T-helper 1 cell (primary cell): ENCODE measurements at regions not wholly inside any gene's neighbourhood (a gene's known extent, or its start where the extent isn't known, plus 50 kb on each side); places are given as distances from the start of the nearest gene placed in this dataset.

ENCODE experiments used
- DNase-seq, 5 donors: peaks; one replicate each; pipeline ENCODE4 v3.0.0-alpha.2; 2012 to 2020

DNA sequence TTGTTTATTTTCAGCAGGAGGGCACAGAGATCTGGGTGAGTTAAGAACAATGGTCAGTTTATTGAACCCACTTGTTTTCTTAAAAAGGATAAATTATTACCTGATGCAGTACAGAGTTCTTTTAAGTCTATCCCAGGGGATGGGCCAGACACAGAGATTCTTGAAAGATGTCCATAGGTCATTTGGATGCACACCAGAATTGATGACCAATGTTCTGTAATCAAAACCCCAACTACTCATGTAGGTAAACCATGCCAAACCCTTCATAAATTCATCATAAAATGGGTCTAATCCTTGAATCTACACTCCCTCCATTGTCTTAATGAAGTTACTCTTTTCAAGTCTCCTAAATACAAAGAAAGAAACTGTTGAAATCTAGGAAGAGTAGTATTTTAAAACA, 273.0 kb upstream of the COL8A1 start:
- DNase-seq = no peak

DNA sequence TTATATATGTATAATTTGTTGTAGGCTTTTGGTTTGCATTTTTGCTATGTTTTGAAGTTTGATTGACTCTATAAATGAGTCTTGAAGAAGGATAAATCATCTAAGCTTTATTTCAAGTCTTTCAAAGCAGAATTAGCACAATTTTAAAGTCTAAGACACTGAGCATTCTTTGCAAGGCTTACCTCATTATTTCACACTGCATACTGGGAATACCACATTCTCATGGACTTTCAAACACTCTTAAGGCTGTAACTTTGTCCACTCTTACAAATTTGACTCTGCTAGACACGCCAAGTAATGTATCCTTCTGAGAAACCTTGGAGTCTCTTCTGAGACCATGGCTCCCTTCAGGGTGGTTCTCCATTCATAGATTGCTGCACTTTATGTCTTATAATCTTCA, 281.3 kb upstream of the COL8A1 start:
- DNase-seq = no peak

DNA sequence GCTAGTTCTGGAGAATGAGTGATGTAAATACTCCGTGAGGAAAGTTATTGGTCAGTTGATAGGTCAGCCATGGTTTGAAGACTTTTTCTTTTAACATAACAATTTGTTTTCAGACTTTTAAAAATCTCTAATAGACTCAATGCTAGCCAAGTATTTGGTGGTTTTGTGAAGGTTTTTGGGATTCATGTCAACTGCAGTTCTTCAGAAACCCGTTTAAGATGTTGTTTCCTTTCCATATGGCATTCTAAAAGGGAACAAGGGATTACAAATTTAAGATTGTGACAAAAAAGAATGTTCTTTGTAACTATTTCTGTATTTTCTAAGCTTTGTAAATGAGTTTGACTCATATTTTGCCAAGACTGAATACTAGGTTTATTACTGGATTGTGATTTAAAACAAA, 281.7 kb upstream of the COL8A1 start:
- no peak for DNase-seq

DNA sequence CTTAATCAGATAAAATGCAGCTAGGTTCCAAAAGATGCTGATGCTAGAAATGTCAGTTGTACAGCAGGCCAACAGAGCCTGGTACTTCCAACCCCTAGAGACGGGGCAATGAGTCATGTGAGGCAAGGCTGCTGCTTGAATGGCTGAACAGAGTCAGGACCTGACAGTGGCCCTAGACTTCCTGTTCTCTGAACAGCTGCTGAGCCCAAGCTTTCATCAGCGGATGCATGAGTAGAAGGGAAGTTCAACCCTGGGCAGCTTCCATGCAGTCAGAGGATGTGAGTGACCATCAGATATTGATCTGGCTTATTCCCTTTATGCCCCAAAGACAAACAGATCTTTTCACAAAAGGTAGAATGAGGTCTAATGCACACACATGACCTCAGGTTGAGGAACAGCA, 282.9 kb upstream of the COL8A1 start:
- DNase-seq = no peak

DNA sequence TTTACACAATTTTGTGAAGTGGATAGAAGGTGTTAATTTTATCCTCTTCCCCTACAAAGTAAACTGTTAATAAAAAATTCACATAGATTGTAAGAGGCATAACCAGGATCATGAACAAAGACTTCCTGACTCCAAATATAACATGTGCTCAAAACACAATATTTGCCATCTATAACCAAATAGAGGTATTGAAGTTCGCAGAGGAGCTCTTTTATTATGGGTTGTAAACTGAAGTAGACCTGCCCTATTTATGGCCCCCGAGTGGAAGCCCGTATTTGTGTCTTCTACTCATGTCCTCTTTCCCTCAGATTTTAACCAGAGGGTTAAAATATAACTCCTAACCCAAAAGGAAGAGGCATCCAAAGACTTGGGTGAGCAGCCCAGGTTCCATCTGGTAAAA, 285.6 kb upstream of the COL8A1 start:
- DNase-seq = no peak

DNA sequence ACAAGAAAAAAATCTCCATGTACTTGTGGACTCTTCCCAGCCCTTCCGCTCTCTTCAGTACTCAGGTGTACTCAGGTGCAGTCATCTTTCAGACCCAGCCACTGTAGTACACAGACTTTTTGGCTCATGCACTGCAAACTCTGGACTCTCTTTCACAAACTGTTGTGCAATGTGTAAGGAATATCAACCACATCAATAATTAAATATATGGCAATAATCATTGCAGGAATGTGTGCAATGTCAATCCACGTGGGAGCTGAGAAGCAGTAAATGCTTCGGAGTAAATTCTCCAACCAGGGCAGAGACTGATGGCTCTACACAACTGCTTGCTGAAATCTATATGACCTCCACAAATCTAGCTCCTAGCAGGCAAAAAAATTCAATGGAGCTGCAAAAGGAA, 287.3 kb upstream of the COL8A1 start:
- DNase-seq = no peak

DNA sequence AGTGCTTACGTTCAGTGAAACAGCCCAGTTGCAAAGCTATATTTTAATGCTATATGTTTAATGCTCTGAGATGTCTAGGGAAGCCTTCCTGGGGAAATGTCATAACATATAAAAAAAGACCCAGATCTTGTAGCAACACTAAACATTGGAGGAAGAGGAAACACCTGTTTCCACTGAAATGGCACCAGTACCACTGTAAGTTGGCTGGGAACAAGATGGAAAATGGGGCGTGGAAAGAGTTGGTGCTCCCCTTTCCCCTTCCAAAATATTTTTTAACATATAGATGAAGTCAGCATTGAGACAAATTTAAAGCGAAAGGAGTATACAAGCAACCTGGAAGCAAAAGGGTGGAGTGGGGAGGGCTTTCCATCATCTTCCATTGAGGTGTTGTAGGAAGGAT, 289.9 kb upstream of the COL8A1 start:
- DNase-seq = no peak

DNA sequence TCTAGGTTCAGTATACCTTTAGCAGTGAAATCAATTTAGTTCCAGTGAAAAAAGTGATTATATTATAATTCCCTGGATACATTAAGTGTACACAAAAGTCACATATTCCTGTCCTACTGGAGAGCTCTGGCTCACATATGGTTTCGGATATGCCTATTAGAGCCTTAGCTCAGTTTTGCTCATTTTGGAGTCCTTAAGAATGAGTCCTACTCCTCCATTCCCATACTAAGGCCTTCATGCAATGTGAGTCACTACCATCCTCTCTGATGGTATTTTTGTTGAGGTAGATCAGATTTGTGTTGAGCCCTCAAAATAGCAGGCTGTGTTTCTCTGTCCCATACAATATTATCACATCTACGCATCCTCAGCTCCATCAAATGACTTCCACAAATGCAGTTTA, 294.2 kb upstream of the COL8A1 start:
- DNase-seq = no peak

DNA sequence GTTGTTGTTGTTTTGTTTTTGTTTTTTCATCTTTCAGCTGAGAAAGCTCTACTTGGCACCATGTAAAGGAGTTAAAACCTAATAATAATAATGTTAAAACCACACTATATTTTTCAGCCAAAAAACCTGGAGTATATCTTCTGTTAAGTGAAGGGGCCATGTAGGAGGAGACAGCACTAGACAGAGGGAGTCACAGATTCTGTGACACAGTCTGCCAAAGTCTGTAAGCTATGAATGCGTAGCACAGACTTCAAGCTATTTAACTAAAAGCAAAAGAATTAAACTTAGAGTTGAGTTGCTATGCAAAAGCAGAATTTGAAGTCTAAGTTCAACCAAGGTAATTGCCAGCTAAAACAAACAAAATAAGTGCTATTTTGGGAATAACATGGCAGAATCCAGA, 296.0 kb upstream of the COL8A1 start:
- no peak for DNase-seq

DNA sequence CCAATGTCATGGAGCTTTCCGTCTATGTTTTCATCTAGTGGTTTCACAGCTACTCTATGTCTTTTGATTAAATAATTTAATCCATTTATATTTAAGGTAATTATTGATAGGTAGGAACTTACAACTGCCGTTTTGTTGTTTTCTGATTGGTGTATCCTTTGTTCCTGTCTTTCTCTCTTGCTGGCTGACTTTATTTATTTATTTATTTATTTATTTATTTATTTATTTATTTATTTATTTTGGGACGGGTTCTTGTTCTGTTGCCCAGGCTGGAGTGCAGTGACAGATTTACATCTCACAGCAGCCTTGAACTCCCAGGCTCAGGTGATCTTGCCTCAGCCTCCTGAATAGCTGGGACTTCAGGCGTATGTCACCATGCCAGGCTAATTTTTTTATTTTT, 299.2 kb upstream of the COL8A1 start:
- no peak for DNase-seq

DNA sequence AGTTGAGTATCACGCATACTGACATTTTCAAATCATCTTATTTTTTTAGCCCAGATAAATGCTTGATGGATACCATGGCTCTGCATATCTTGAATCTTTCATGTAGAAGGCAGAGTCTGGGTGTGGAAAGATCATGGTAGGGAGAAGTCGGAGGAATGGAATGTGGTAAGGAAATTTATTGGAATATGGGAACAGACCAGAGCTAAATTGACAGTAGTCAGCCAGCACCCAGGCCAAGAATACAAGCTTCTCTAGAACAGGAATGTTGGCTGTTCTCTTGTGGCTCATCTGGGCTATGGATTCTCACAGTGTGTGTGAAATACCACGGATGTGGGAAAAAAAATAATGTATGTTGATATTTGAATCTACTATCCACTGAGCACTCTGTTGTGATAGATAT, 305.7 kb upstream of the COL8A1 start:
- no peak for DNase-seq

DNA sequence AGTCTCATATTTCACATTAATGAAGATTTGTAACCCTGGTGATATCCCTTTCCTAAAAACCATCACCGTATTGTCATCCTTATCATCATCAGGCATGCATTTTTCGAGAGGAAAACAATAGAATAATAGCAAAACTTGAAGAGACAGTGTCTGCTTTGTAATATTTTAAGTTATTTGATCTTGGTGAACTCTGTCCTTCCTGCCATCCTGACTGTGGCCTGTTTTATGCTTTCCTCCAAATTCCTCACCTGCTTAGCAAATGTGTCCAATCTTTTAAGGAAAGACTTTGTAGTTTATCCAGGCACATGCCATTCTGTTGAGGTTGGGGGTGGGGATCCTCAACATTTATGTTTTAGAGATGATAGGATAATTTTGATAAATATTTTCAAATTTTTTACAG, 306.1 kb upstream of the COL8A1 start:
- no peak for DNase-seq

DNA sequence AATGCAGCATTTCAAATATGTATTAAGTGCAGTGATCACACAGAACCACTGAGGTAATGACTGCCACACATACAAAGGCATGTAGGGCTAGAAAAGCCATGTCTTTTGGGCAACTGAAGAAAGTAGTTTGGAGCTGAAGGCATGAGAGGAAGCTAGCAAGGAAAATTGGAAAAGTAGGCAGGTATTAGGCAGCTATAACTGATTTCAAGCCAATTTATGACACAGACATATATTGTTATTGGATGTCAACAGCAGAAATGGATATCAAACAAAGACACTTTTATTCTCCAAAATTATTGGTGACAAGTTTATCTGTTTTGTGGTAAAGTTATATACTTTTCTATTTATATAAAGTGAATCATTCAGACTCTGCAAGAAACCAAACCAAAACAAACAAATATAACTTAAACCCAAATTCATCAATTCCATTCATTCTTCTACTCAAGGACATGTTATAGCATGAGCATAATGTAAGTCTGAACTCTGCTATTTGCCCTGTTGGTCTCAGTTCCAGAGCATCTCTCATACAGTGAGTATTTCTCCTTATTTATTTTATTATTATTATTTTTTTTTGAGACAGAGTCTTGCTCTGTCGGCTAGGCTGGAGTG, 307.4 kb upstream of the COL8A1 start:
- no peak for DNase-seq

DNA sequence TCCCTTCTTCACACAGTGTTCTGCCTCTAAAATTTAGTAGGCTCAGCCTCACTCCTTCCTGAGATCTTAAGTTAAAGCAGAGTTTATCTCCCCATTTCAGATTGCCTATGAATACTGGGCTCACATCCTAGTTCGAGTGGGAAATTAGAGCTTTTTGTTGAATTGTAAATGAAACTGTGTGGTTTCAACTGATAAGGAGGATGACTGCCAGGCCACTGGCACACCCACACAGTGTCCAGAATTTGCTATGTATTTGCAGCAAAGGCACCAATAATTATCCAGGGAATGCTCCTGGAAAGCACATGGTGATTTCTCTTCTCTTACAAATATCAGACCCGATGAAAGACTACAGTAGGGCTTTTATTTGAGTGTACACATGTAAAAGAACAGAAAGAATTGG, 308.1 kb upstream of the COL8A1 start:
- DNase-seq = no peak

DNA sequence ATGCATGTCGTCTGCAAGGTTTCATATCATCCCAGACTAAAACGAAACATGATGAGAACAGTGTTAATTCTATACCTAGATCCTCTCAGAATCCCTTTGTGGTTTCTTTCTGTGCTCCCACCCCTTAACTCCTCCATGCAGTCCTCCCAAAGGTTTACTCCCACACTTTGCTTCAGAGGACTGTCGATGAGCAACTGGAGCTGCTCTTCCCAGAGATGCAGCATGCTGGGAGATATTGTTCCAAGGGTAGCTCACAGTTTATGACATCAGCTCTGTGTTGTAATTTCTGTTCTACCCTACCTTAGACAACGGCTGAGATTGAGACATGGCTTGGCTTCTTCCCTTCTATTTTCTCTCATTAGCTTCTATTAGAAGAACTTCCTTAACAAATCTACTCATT, 313.0 kb upstream of the COL8A1 start:
- DNase-seq = no peak

DNA sequence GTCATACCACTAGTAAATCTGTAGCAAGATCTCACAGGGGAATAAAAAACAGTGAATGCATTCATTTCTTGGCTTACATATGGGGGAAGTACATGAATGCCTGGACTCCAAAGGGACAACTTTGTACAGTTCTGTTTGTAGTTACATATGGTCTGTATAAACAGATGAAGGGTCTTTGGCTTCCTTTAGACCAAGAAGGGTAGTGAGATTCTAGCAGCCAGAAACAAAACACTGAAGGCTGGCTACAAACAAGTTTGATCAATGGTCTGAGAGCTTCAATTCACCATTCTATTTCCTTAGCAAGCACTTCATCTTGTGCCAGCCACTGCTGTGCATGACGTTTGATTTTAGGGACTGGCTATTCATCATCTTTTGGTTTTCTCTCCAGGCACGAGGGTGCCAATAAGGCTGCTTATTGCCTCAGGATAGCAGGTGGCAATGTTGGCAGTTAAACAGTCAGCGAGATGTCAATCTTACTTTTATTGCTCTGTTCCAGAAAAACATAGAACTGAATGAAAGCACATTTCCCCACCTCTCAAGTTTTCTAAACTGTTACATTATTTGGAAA, 313.7 kb upstream of the COL8A1 start:
- no peak for DNase-seq

DNA sequence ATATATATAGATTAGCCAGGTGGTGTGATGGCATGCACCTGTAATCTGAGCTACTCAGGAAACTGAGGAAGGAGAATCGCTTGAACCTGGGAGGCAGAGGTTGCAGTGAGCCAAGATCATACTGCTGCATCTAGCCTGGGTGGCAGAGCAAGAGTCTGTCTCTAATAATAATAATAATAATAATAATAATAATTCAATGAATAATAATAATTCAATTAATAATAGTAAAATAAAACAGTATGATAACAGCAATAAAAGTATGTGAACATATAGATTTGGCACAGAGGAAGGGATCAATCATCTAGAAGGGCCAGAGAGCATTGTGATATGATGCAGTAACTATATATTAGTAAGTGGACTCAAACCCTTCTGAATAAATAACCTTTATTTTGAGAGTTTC, 314.5 kb upstream of the COL8A1 start:
- no peak for DNase-seq

DNA sequence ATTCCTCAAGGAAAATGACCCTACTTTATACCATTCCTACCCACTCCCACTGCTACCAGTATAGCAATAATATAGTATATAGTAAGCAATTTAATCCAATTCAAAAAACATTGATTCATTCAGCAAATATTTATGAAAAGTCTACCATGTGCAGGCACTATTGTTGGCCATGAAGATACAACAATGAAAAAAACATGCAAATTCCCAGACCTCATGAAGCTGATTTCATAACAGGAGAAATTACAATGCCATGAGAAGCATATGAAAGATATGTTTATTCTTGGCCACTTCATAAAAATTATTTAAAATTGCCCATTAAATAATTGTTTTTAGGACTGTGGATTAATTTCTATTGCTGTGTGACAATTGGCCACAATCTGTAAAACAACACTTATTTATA, 315.8 kb upstream of the COL8A1 start:
- DNase-seq = no peak

DNA sequence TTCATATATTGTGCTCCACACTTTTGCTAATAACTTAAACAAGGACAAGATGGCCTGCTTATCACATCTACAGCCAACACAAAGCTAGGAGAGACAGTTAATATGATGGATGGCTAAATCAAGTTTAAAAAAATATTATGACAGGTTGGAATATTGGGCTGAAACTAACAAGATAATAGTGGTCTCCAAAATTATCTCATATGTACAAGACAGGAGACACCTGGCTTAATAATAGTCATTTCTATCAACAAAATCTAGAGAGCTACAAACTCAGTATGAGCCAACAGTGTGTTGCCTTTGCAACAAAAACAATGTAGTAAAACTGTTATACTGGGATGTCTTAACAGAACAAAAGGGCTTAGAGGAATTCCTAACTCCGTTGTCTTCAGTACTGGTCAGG, 317.1 kb upstream of the COL8A1 start:
- DNase-seq = no peak

DNA sequence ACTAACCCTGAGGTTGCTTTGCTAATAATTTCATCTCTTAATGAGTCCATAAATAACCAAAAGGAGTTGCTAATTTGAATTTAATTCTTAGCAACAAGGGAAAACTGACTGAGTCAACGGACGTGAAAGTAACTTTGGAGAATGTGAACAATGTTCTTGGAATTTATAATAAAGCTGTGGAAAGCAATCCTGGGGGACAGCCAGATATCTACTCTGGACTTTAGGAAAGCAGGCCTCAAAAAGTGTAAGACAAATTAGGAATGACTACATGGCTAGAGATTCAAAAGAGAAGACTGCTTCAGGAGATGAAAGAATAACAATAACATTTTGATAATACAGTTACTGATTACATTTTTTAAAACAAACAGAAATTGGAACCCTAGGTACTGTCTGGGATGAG, 318.4 kb upstream of the COL8A1 start:
- DNase-seq = no peak

DNA sequence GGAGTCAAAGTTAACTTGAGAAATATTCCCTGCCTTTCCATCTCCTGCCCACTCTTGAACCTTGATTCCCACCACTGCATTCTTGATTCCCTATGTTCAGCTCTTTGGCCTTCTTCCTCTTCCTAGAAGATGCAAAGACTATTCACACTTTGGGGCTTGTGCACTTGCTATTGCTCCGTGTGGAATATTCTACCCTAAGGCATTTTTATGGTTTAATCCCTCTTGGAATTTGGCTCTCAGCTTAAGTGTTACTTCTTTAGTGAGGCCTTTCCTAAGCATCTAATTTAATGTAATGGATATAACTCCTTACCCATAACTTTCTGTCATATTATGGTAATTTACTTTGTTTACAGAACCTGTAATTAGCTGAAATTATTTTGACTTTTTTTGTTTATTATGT, 318.9 kb upstream of the COL8A1 start:
- no peak for DNase-seq

DNA sequence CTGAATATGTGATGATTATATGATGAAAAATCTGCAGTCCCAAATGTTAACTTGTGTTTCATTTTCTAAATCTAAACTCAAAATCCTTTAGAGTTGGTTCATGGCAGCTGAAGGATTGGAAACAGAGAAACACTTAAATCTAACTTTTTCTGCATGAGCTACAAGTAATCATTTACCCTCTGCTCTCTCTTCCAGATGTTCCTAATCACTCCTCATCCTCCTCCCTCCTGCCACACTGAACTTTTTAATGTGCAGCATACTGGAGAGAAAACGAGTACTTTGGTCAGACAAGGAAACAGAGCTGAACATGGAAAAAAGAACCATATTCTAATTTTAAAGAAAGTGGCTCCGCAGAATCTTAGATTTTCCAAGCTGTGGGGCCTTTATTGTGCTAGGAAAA, 321.2 kb upstream of the COL8A1 start:
- no peak for DNase-seq

DNA sequence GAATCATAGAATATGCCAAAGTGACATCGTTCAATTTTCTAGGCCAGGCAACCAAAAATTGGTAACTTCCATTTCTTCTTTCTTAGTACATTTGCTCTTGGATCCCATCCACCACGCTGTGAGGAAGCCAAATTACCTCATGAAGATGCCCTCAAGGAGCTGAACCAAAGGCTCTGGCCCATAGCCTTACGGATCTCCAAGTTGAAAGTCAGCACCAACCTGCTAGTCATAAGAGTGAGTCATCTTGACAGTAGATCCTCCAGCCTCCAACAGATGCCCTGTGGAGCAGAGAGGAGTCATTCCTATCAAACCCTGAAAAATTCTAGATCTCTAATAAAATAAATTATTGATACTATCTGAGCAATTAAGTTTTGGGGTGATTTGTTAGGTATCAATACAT, 322.5 kb upstream of the COL8A1 start:
- no peak for DNase-seq

DNA sequence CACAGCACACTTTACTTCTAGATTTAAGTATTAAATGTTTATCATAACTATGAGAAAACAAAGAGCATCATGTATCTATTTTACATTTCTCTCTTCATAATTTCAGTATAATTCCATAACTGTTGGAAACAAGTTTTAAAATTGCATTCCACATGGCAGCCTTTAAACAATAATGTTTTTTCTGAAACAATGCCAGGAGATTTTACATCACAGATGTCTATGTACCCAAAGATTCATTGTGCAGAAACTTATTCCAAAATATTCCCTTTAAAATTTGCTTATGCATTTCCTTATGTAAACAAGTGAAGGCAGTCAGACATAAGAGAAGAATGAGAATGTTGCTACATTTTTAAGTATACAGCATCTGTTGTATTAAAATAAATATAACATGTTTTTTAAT, 324.9 kb upstream of the COL8A1 start:
- DNase-seq = no peak

DNA sequence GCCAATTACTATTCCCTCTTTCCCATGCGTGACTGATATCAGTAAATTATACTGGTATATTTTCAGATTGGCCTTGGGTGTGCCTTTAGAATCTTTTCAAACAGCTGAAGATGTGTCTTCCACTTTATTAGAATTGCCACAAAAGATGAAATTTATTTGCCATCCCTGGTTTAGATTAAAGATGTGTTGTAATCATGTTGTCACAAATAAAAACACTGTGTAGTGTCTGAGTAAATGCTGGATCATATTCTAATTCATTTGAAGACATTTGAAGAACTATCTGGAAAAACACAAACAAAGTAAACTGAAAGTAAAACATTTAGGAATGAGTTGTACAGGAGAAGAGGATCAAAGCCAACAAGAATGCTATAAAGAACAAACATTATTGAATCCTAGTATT, 339.7 kb upstream of the COL8A1 start:
- no peak for DNase-seq

DNA sequence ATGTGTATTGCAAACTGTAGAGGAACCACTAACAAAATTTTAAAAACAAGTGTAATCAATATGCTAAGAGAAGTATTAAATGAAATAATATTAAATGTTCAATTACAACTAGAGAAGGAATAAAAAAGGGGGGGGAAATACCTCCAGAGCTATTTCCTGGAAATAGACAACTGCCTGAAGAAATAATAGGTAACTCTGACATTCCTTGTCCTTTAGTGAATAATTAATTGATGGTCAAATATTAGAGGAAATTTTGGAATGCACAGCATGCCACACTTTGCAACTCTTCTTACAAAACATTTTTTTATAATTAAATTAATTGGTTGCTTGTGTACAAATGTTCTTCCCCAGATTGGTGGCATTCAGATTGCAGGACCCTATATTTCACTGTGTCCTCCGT, 342.6 kb upstream of the COL8A1 start:
- no peak for DNase-seq
